Left hindlimb (tissue), 1 donor: ENCODE measurements at regions not wholly inside any gene's neighbourhood (a gene's known extent, or its start where the extent isn't known, plus 50 kb on each side); places are given as distances from the start of the nearest gene placed in this dataset.

ENCODE experiments used
- DNase-seq: peaks from one replicate; pipeline ENCODE4 v3.0.0-alpha.2; 2018

DNA sequence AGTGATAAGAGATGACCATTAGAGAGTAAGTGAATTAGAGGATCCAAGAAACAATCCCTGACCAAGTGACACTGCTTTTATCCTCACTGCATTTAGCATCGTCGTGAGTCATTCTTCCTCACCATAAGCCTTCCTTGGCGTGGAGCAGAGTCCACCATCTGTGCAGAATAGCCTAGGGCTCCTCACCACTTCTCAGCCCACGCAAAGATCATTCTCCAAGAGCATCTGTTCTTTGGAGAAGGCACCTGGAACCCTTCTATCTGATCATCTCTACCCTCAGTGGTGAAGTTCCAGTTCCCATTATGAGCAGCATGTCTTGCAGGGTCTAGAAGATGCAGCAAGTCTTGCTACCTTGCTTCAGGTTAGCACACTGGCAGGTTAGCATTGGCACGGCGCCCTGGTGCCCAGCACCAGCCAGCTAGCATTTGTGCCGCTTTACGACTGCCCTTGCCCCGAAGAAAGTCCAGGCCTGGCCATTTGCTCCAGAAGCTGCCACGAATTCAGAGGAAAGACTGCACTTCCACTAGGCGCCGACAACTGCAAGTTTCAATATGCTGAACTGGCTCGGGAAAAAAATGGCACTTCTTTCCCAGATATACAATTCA lies 225.8 kb downstream of the TTC32 start:
- no peak for DNase-seq

DNA sequence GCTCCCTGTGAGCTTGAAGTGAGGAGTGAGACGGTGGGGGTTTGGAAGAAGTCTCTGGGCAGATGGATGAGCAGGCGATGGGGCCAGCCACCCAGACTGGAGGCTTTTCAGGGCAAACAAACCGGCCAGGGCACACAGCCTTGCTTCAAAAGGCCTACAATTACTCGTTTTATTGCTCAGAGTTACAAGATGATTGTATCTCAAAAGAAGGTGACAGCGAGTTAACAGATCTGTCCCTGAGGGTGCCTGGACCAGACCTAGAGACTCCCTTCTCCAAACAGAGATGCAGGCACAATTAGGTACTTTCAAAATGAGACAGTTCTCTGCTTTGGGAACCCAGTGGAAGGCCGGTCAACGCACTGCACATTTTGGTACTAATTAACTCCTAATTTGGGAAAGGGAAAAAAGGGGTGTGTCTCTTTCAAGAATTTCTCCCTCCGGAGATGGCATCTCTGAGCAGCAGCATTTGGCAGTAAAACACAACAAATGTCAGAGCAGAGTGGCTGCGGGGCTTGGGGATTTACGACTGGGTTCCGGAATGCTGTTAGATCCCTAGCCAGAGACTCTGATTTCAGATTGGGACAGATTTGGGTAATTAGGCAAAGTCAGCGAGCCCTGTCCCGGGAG lies 226.7 kb downstream of the TTC32 start:
- DNase-seq = no peak

DNA sequence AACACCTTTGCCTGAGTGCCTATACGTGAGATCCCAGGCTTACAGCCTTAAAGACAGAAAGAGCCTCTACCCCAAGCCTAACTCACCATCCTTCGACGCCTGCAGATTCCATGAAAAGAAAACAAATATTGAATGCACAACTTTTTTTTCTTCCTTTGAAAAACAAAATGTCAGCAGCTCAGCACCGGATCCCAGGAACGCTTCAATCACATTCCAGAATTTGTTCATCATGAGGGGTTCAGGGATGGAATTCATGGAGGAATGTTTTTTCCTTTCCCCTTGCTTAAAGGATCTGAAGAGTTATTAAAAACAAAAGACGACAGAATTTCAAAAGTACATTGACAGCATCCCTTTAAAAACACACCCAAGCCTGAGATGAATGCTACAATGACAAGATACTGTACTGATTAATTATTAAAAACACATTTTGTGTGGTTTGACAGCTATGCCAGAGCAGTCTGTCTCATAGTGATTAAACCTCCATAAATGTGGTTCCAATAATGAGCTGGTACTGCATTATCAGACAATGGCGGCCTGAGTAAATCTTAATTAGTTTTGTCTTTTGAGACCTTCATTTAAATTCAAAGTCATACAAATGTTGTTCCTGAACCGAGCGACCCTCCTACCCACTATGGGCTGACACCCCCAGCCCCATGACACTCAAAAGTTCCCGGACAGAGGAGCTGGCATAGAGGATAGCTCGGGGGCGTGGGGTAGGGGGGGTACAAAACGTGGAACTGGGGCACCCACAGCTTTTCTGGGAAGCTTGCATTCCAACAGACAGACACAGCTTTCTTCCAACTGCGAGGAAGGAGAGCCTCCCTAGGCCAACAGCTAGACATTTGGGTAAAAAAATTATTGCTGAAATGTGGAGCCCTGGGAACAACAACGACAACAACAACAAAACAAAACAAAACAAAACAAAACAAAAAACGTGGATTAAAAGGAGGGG lies 227.5 kb downstream of the TTC32 start:
- no peak for DNase-seq

DNA sequence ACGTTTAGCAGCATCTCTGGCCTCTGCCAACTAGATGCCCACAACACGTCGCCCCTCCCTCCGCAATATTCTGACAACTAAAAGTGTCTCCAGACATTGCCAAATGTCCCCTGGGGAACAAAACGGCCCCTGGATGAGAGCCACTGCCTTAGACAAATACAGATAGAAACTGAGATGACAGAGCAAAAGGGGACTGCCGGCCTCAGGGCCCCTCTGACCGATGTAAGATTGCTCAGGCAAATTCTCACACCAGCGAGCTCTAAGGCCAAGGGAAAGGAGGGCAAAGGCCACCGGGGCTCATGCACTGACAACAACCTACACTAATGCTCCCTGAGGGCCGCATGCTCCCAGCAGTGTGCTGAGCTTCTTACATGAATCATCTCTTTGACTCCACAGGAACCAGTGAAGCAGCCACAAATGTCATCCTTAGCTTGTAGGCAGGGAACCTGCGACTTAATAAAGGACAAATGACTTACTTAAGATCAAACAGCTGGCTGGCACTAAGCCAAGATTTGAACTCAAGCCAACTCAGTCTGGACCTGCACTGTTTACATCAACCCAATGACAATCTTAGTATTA lies 228.5 kb downstream of the TTC32 start:
- no peak for DNase-seq

DNA sequence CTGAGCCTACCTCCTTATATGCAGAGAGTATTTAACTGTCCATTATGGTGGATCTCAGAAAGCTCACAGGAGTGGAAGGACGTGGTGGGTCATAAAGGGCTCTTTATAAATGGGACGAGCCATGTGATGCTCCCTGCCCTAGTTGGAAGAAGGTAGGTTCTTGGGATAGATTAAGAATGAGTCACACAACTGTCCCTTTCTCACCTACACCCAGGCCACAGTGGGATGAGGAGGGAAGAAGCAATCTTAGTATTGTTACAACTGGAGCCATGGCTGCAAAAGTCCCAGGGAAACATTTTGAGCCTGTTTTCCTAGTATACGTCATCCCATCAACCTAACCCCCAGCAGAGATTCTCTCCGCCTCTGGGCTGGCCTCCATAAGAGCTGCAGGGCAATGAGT lies 229.9 kb downstream of the TTC32 start:
- no peak for DNase-seq

DNA sequence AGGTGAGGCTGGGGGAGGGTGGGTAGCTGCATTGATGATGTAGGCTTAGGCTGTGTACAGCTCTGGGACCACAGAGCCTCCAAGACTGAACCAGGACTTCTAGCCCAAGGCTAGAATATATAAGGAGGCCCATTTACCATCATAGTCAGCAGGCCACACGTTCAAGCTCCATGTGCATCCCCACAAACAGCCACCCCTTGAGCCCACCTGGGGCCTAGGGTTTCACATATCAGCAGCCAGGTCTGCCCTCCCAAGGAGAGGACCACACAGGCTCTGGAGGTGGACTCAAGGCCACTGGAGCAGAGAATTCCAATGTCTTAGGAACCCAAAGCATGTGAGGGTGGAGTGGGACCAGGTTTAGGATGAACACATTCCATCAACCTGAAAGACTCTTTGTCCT lies 230.5 kb downstream of the TTC32 start:
- DNase-seq = no peak

DNA sequence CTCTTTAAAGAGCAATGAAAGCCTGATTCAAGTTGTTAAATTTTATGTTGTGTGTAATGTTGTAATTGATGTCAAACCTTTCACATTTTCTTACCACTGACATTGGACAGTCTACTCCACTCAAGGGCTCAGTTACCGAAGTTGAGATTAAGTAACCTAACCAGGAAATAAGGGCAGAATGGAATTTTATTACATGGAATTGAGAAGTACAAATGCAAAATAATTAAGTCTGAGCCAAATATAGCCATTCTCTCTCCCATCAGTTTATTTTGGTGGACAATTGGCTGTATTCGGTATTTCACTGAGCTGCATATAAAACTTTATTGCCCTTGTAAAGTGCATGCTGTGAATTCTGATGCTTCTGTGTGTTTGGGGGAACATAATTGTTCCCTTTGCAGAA lies 231.5 kb downstream of the TTC32 start:
- no peak for DNase-seq

DNA sequence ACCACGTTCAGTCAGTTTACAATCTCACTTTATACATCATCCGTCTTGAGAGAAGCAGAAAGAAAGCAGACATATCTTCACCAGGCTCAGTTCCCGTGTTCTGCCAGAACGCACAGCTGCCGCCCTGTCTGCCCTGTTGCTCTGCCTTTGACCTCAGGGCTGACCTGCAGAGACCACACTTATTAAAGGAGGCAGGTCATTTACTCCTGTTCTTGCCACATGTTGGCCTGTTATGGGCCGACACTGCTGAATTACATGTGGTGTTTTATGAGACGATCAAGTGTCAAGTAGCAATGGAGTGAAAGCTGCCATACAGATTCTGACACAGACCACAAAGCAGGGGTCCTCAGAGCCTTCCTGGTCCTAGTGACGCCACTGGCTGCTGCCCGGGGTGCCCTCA lies 232.2 kb downstream of the TTC32 start:
- DNase-seq = no peak

DNA sequence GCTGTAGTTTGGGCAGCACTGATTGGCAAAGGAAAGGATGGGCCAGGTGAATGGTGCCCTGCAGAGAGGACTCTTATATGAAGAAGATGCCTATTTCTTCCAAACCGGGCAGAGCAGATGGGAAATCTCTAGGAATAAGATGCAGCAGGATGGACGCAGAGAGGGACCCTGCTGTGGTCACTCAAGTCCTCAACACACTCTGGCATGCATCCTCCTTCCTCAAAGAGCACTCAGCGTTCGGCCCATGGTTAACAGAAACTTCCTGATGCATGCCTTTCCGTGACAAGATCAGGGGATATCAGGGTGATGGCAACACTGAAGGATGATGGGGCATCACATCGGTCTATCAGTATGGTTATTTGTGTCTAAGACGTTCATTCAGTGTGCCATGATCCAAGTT lies 232.7 kb downstream of the TTC32 start:
- no peak for DNase-seq

DNA sequence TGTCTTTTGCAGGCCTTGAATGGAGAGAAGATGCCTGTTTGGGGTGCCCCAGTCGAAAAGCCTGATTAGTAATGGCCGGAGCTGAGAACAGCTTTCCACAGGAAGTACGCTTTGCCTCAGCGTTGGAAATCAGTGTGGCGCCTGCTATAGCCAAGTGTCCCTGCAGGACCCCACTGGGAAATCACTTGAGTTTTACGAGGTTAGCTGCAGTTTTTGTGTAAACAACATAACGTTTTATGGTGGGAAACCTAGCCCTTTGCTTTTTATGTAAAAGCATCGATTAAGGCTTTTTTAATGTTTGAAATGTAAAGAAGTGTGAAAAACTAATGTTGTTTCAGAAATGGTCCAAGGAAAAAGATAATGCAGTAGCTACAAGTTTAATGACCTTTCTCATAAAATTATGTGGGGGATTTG lies 234.2 kb downstream of the TTC32 start:
- DNase-seq = no peak

DNA sequence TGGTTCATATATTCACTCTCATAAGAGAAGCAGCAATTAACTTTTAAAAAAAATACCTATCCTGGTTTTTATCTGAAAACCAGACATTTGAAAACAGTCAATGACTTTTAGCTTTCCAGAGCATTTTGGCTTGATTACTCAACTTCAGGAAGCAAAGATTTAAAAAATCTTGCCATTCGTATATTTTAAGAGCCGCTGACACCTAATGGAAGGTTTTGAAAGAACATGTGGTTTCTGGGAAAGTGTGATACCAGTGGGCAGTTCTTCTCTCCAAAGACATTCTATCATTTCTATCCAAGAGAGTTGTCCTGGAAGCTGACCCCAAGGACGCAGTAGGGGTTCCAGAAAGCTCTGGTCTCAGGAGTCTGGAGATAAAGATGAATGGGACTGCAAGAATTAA lies 234.7 kb downstream of the TTC32 start:
- DNase-seq = no peak

DNA sequence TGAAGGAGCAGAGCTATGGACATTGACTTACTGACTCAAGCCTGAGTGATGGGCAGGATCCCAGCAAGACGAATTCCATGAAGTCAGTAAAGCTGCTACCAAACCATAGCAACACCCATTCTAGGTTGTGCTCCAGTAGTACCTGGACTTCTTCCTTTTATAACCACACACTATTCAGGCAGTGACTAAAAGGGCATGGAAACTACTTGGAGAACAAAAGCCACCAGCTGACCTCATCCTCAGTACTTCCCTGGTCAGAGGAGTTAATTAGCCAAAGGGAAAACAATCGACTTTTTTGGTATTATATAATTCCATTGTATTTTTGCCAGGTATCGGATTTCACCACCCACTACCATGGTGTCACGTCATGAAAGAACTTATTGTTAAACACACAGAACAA lies 237.1 kb downstream of the TTC32 start:
- no peak for DNase-seq

DNA sequence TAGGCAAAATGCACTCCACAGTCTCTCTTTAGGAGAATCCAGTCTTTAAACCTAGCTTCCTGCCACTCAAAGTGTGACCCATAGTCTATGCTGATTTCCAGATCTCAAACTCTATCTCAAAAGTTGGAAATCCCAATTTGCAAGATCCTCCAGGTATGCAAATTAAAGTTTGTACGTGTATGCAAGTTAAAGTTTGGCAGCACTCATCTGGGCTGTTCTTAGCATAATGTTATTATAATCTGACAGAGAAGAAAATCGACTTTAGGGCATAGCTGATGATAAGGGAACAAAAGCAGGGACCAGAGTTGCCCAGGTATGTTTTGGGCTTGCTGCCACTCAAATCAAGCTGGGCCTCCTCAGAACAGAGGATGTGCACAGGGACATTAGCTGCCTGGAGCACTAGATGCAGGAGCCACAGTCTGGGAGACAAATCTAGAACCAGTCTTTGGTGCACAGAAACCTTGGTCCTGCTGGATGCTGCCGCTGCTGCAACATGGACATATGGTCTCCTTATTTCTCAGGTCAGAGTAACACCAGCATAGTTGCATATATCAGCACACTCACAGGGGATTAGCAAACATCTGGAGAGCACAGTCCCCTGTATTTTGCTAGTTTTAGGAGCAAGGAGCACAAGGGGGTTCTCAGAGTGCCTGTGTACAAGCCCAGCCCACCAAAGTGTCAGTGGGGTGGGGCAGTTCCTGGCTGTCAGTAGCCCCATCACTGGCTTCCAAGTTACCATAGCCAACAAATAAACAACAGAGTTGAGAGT lies 242.6 kb downstream of the TTC32 start:
- no peak for DNase-seq

DNA sequence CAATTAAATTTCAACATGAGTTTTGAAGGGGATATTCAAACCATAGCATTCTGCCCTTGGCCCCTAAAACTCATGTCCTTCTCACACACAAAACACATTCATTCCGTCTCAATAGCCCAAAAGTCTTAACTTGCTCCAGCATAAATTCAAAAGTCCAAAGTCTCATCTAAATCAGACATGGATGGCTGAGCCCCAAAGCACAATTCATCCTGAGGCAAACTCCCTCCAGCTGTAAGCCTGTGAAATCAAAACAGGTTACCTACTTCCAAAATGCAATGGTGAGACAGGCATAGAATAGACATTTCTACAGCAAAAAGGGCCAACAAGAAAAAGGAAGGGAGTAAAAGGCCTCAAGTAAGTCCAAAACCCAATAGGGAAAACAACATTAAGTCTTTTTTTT lies 245.8 kb downstream of the TTC32 start:
- DNase-seq = no peak

DNA sequence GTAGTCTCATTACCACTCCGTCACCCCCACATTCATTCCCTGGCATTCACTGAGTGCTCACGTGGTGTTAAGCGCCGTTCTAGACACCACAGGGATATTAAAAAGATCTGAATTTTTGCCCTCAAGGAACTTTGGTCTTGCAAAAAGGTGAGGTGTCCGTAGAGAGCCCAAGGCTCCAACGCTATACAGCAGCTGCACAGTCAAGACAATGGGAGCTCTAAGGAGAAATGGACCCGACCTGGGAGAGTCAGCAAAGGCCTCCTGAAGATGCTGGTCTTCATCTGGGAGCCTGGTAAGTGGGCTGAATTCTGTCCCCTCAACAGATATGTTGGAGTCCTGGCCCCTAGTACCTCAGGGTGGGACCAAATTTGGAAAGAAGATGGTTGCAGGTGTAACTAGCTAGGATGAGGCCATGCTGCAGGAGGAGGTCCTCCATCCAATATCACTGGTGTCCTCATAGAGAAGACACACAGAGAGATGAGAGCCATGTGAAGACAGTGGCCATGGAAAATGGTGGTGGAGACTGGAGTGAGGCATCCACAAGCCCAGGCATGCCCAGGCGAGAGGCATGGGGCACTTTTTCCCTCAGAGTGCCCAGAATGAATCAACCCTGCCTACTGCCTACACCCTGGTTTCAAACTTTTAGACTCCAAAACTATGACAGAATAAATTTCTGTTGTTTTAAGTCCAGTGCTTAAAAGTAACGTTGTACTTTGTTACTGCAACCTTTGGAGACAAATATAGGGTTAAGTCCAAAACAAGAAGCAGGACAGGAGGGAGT lies 247.3 kb downstream of the TTC32 start:
- no peak for DNase-seq

DNA sequence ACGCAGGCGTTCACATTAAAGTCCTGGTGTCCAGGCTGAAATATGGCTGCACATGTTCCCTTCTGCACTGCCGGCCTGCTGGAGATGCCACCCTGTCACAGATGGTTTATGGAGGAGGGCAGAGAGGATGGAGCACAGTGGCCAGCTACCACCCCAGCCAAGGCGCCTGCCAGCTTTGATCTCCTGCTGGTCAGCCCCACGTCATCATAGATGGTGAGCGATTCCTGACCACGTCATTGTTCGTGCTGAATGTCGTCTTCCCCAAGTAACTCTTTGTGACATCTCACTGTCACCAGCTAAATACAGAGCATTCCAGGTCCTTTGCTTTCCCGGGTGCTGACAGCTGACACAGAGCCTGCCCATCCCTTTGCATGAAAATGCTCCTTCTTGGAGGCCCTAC lies 248.3 kb downstream of the TTC32 start:
- no peak for DNase-seq

DNA sequence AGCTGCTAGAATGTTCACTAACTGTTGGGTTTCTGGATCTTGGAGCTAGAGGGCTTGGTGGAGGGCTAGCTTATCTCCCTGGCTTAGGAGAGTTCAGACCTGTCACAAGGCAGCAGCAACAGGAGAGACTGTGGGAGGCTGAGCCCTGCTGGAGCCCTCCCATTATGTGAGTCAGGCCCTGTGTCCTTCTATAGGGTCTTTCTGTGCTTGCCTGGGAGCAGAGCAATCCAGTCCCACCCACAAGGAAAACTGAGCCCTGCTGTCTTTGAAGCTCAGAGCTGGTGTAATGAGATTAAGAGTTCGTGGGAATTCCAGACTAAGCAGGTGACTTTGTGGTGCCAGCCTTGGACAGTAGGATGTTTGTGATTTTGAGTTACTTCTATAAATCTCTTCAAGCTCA lies 249.0 kb downstream of the TTC32 start:
- DNase-seq = no peak

DNA sequence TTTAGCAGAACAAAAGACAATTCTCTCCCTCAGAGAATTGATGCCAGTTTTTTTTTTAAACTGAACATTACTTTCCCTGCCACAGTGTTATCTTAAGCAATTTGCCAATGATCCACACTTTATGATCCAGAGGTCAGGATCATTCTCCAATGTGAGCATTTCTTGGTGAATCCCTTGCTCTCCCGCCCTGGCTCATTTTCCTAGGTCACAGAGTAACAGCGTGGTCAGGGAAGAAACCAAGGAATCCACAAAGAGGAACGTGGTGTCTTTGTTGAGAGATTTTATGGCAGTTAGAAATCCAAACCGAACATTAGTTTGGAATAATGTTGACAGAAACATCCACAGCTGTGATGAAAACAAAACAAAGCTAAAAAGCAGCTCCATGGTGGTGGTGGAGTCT lies 250.3 kb downstream of the TTC32 start:
- no peak for DNase-seq

DNA sequence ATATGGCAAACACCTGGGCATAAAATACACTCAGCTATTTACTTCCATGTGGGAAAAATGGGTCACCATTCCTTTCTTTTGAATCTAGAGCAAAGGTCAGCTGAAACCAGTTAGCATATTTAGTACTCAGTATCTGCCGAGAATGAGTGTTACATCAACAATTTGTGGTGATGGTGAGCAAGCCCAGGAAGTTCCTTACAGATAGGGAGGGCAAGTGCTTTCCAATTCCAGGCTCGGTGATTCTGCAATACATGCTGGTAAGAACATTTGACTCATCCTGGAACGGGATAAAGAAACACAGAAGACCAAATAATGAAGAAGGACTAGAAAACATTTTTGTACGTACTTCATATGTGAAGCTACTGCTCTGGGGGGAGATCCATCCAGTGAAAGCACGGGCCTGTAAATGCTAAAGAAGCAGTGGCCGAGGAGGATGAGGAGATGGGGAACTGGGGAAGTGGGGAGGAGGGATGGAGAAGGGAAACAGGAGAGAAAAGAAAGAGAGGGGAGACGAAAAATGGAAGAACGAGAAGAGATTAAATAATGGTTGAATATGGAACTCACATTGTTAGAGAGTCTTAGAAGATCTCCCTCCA lies 251.9 kb downstream of the TTC32 start:
- no peak for DNase-seq

DNA sequence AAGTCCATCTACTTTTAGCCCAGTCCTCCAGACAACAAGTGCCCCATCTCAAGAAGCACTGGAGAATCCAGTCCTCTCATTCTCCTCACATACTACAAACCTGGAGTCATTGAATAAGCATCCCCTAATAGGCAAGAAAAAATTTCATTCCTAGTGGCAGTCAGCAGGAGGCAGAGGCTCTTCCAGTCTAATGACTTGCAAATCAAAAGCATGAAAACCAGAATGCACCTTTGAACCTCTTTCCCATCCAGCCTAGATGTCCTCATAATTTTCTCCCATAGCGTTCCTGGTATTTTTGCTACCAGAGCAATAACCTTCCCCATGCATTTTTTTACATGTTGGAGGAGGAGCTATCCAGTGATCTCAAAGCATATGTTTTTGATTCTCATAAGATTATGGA lies 252.6 kb downstream of the TTC32 start:
- DNase-seq = no peak

DNA sequence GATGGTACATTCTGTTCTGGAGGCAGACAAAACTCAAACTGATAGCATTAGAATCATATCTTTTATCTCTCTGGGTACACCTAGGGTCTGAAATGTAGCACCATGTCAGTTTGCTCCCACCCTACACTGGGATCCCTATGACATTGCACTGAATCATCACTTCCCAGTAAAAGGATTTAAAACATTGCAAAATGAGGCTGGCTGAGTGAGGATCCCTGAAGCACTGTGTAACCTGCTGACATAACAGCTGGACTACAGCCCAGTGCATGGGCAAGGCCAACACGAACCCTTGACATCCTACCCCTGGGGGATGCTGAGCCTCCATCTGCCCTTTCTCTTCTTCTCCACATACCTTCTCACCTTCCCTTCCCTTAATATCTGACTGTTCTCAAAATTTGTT lies 253.2 kb downstream of the TTC32 start:
- no peak for DNase-seq

DNA sequence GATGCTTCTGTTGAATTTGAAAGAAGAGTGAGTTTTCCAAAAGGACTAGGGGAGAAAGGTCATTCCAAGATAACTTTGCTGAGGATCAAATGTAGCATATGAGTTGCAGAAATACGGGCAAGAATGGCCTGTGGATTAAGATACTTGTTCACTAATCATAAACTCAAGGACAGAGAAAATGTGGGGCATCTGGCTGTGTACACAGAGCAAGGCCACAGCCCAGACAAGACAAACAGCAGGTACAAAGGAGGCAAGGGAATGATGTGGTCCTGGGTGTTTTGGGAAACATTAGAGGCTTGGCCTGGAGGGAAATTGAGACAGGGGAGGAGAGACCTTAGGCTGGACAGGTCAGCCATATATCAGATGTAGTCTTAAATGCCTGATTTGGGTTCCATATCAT lies 254.8 kb downstream of the TTC32 start:
- DNase-seq = no peak
